Stomach (tissue), 4 donors: ENCODE measurements at regions not wholly inside any gene's neighbourhood (a gene's known extent, or its start where the extent isn't known, plus 50 kb on each side); places are given as distances from the start of the nearest gene placed in this dataset.

Source experiments
- POLR2A ChIP-seq, 4 donors: fragments of 450-650 bp; IDR thresholded peaks; one replicate each; pipeline ENCODE4 v1.6.1; 2016; ENCODE audit warnings: antibody characterized with exemption in 4 of 4, control low read depth in 2 of 4, mild to moderate bottlenecking in 1 of 4, moderate library complexity in 1 of 4
- POLR2AphosphoS5 ChIP-seq, 3 donors: sonication (generic); formaldehyde crosslinking; IDR thresholded peaks; one replicate each; pipeline ENCODE4 v1.6.1; 2016; ENCODE audit warnings: antibody characterized with exemption in 3 of 3

DNA sequence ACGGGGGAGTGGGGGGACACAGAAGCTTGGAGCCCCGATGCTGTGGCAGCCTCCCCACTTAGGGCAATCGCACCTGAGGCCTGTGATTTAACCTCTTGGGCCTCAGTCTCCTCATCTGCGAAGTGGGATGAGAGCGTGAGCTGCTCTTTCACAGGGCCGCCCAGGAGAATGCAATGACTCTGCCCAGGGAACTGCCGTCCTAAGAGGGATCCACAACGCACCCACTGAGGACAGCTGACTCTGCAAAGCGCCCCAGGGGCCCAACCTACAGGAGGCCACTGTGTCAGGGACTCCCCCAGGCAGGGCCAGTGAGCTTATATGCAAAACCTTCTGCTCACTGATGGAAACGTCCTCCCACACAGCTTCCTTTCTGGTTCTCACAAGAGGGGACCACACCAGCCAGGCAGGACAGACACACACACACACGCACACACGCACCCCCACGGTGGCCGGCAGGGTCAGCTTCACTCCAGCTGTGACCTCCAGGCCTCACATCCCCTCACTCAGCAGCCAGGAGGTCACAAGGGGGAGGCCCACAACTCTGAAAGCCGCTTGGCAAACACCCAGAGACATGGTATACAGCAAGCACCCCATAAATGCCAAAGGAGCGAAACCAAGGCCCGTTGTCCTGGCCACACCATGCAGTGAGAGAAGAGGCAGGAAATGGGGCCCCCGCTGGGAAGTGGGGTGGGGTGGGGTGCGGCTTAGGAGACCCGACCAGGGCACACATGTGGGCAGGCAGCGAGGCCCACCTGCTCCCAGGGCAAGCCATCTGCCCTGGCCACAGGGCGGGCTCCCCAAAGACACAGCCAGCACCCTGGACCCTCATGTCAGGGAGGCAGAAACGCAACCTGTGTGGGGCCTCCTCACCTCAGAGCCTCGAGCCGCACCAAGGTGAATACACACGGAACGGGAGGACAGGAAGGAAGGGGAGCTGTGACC, 73.3 kb downstream of the NCOR2 start:
- TF ChIP-seq POLR2AphosphoS5 (IDR thresholded peaks at IDR 0.05): no peak
- TF ChIP-seq POLR2A (IDR thresholded peaks at IDR 0.05): no peak
